H1 (cell line): ENCODE measurements at regions not wholly inside any gene's neighbourhood (a gene's known extent, or its start where the extent isn't known, plus 50 kb on each side); places are given as distances from the start of the nearest gene placed in this dataset.

Source experiments
- ATF3 ChIP-seq: IDR thresholded peaks from 2 replicates; pipeline ENCODE4 v1.6.1; 2011; ENCODE audit warnings: low read depth, mild to moderate bottlenecking, low read length; ENCODE audit not compliant: insufficient read depth
- BCL11A ChIP-seq, 2 experiments: IDR thresholded peaks; one replicate each; pipeline ENCODE4 v1.6.1; 2011; ENCODE audit warnings: low read depth in 2 of 2, low read length in 2 of 2, mild to moderate bottlenecking in 2 of 2
- CEBPB ChIP-seq: IDR thresholded peaks from 2 replicates; pipeline ENCODE4 v1.6.1; 2012; ENCODE audit warnings: low read depth, low read length
- CTCF ChIP-seq, 3 experiments: IDR thresholded peaks; 1 replicate in 2 of 3; 2 replicates in 1 of 3; pipeline versions ENCODE4 v1.5.1 to v1.6.1; 2011; ENCODE audit warnings: low read length in 3 of 3, mild to moderate bottlenecking in 3 of 3, inconsistent platforms in 2 of 3, low read depth in 1 of 3, moderate library complexity in 1 of 3; ENCODE audit not compliant: insufficient read depth in 1 of 3; ENCODE audit errors: control extremely low read depth in 1 of 3
- EP300 ChIP-seq, 2 experiments: IDR thresholded peaks; 1 replicate in 1 of 2; 2 replicates in 1 of 2; pipeline ENCODE4 v1.6.1; 2011 to 2012; ENCODE audit warnings: low read depth in 2 of 2, low read length in 2 of 2, mild to moderate bottlenecking in 2 of 2, borderline replicate concordance in 1 of 2, inconsistent platforms in 1 of 2, moderate library complexity in 1 of 2
- EZH2 ChIP-seq: fragments of 200-600 bp; sonication (generic); IDR thresholded peaks from 2 replicates; pipeline ENCODE4 v1.7.1; 2012; ENCODE audit warnings: low read depth, mild to moderate bottlenecking, moderate library complexity, low read length, inconsistent platforms; ENCODE audit not compliant: severe bottlenecking
- HDAC6 ChIP-seq: IDR thresholded peaks from one replicate; pipeline ENCODE4 v1.7.1; 2012; ENCODE audit warnings: low read depth, mild to moderate bottlenecking, inconsistent platforms, low read length, moderate library complexity
- POLR2A ChIP-seq, 2 experiments: IDR thresholded peaks; 1 replicate in 1 of 2; 2 replicates in 1 of 2; pipeline ENCODE4 v1.6.1; 2011; ENCODE audit warnings: low read depth in 2 of 2, low read length in 2 of 2, mild to moderate bottlenecking in 2 of 2; ENCODE audit errors: control extremely low read depth in 1 of 2
- POLR2AphosphoS5 ChIP-seq: IDR thresholded peaks from 2 replicates; pipeline ENCODE4 v1.6.1; 2011; ENCODE audit warnings: low read depth, low read length
- YY1 ChIP-seq: IDR thresholded peaks from 2 replicates; pipeline ENCODE4 v1.6.1; 2011; ENCODE audit warnings: low read depth, mild to moderate bottlenecking, low read length
- ZNF274 ChIP-seq: IDR thresholded peaks from 2 replicates; pipeline ENCODE4 v1.7.0; 2012; ENCODE audit warnings: low read length, borderline replicate concordance; ENCODE audit errors: extremely low read depth

GRCh38 chr6:166045860-166046200 lies 121.8 kb downstream of the TBXT start:
- TF ChIP-seq ATF3 (no peak), CTCF (IDR thresholded peaks at IDR 0.05; ENCODE audit: control extremely low read depth in 1 of 3, insufficient read depth in 1 of 3, low read depth in 1 of 3, low read length in 3 of 3) (no peak), EZH2 (no peak), EP300 (IDR thresholded peaks at IDR 0.05; ENCODE audit: borderline replicate concordance in 1 of 2, low read depth in 2 of 2, low read length in 2 of 2) (no peak), ZNF274 (no peak), BCL11A (IDR thresholded peaks at IDR 0.05; ENCODE audit: low read depth in 2 of 2, low read length in 2 of 2) (no peak), POLR2A (IDR thresholded peaks at IDR 0.05; ENCODE audit: control extremely low read depth in 1 of 2, low read depth in 2 of 2, low read length in 2 of 2) (no peak), POLR2AphosphoS5 (no peak), CEBPB (no peak), HDAC6 (no peak), YY1 (no peak)
